ENCODE measurements at regions not wholly inside any gene's neighbourhood (a gene's known extent, or its start where the extent isn't known, plus 50 kb on each side); places are given as distances from the start of the nearest gene placed in this dataset.

- Histone ChIP-seq H2AFZ (ENCODE audit: low read length) (no peak overlapping the region), H3K4me1 (ENCODE audit: insufficient read depth, low read length, severe bottlenecking) (no peaks in the 10 kb centered on the region), H3K79me2 (ENCODE audit: insufficient read depth, low read length) (no peaks in the 10 kb centered on the region), H3F3A (ENCODE audit: insufficient read depth, low read length) (no peaks in the 10 kb centered on the region), H3K9me2 (ENCODE audit: low read depth, low read length) (no peaks in the 10 kb centered on the region), H3K27ac (ENCODE audit: low read depth, low read length, poor library complexity, severe bottlenecking) (no peak overlapping the region), H3K36me3 (ENCODE audit: insufficient read depth, low read length) (no peaks in the 10 kb centered on the region), H3K27me3 (ENCODE audit: insufficient read depth, low read length) (no peaks in the 10 kb centered on the region; the same call in 1 of the 2 replicates), H3K4me2 (ENCODE audit: low read length) (no peak overlapping the region), H3K4me3 (ENCODE audit: low read depth, low read length, poor library complexity, severe bottlenecking) (no peak overlapping the region), H3K9me3 (ENCODE audit: low read length) (no peaks in the 10 kb centered on the region), H3K9ac (ENCODE audit: low read length) (no peak overlapping the region), H4K20me1 (ENCODE audit: insufficient read depth, low read length) (no peaks in the 10 kb centered on the region)
- TF ChIP-seq EZH2 (IDR thresholded peaks at IDR 0.05; ENCODE audit: borderline replicate concordance, low read length) = no peak
- TF ChIP-seq CTCF (IDR thresholded peaks at IDR 0.05; ENCODE audit: low read length) = no peak
Observed at GRCh38 chr13:106056851-106057250, 478.6 kb downstream of the EFNB2 start.

- Histone ChIP-seq H3K9ac (ENCODE audit: low read length) (no peak overlapping the region), H3K9me2 (ENCODE audit: low read depth, low read length) (no peaks in the 10 kb centered on the region), H3K79me2 (ENCODE audit: insufficient read depth, low read length) (no peaks in the 10 kb centered on the region), H3K27ac (ENCODE audit: low read depth, low read length, poor library complexity, severe bottlenecking) (no peak overlapping the region), H2AFZ (ENCODE audit: low read length) (no peak overlapping the region), H3F3A (ENCODE audit: insufficient read depth, low read length) (no peaks in the 10 kb centered on the region), H3K36me3 (ENCODE audit: insufficient read depth, low read length) (no peaks in the 10 kb centered on the region), H3K27me3 (ENCODE audit: insufficient read depth, low read length) (no peaks in the 10 kb centered on the region; the same call in 1 of the 2 replicates), H3K9me3 (ENCODE audit: low read length) (no peaks in the 10 kb centered on the region), H3K4me3 (ENCODE audit: low read depth, low read length, poor library complexity, severe bottlenecking) (no peak overlapping the region), H3K4me2 (ENCODE audit: low read length) (no peak overlapping the region), H4K20me1 (ENCODE audit: insufficient read depth, low read length) (no peaks in the 10 kb centered on the region), H3K4me1 (ENCODE audit: insufficient read depth, low read length, severe bottlenecking) (no peaks in the 10 kb centered on the region)
- no peak for TF ChIP-seq EZH2 (IDR thresholded peaks at IDR 0.05; ENCODE audit: borderline replicate concordance, low read length)
- no peak for TF ChIP-seq CTCF (IDR thresholded peaks at IDR 0.05; ENCODE audit: low read length)
Observed at GRCh38 chr13:106052200-106052767, 483.2 kb downstream of the EFNB2 start.

GRCh38 chr13:106049171-106049570 lies 486.3 kb downstream of the EFNB2 start:
- Histone ChIP-seq H3F3A (ENCODE audit: insufficient read depth, low read length) (no peaks in the 10 kb centered on the region), H3K9ac (ENCODE audit: low read length) (no peak overlapping the region), H3K27me3 (ENCODE audit: insufficient read depth, low read length) (no peaks in the 10 kb centered on the region; the same call in 1 of the 2 replicates), H3K4me3 (ENCODE audit: low read depth, low read length, poor library complexity, severe bottlenecking) (no peak overlapping the region), H3K4me2 (ENCODE audit: low read length) (no peak overlapping the region), H3K4me1 (ENCODE audit: insufficient read depth, low read length, severe bottlenecking) (no peaks in the 10 kb centered on the region), H3K9me3 (ENCODE audit: low read length) (no peaks in the 10 kb centered on the region), H3K79me2 (ENCODE audit: insufficient read depth, low read length) (no peaks in the 10 kb centered on the region), H3K27ac (ENCODE audit: low read depth, low read length, poor library complexity, severe bottlenecking) (no peak overlapping the region), H3K9me2 (ENCODE audit: low read depth, low read length) (no peaks in the 10 kb centered on the region), H2AFZ (ENCODE audit: low read length) (no peak overlapping the region), H3K36me3 (ENCODE audit: insufficient read depth, low read length) (no peaks in the 10 kb centered on the region), H4K20me1 (ENCODE audit: insufficient read depth, low read length) (no peaks in the 10 kb centered on the region)
- TF ChIP-seq EZH2 (IDR thresholded peaks at IDR 0.05; ENCODE audit: borderline replicate concordance, low read length) (no peak), CTCF (IDR thresholded peaks at IDR 0.05; ENCODE audit: low read length) (no peak)
